ENCODE measurements at regions not wholly inside any gene's neighbourhood (a gene's known extent, or its start where the extent isn't known, plus 50 kb on each side); places are given as distances from the start of the nearest gene placed in this dataset.

GRCh38 chr18:77993188-77993981 is 743.7 kb downstream of the GALR1 start:
- H3F3A ChIP-seq (ENCODE audit: control insufficient read depth, insufficient read depth) = no peaks in the 10 kb centered on the region
- H3K36me3 ChIP-seq (ENCODE audit: control insufficient read depth, low read length) = no peaks in the 10 kb centered on the region
- no peak overlapping the region for H3K4me3 ChIP-seq (ENCODE audit: low read length)
- no peaks in the 10 kb centered on the region for H3K79me2 ChIP-seq (ENCODE audit: control insufficient read depth, low read length)
- no peak overlapping the region for H3K4me2 ChIP-seq (ENCODE audit: low read length)
- 0 out of 2 replicates have a peak, but pooled peaks cover 3% of the 10 kb centered on the region for H3K9me3 ChIP-seq (ENCODE audit: control insufficient read depth, insufficient read depth, low read length)
- no peak overlapping the region for H3K27ac ChIP-seq (ENCODE audit: low read depth, low read length)
- no peaks in the 10 kb centered on the region for H4K20me1 ChIP-seq (ENCODE audit: control insufficient read depth, insufficient read depth, low read depth, low read length)
- no peaks in the 10 kb centered on the region for H3K9me2 ChIP-seq (replicated peaks; ENCODE audit: control insufficient read depth, low read length)
- TF ChIP-seq EZH2phosphoT487 (IDR thresholded peaks at IDR 0.05; ENCODE audit: borderline replicate concordance, low read length) (no peak), CTCF (IDR thresholded peaks at IDR 0.05; ENCODE audit: low read depth, low read length, poor library complexity, severe bottlenecking) (no peak)
- no peaks in the 10 kb centered on the region for H3K4me1 ChIP-seq (ENCODE audit: control insufficient read depth, low read length)
- no peaks in the 10 kb centered on the region for H3K27me3 ChIP-seq (ENCODE audit: control insufficient read depth, low read length)

- H4K20me1 ChIP-seq (ENCODE audit: control insufficient read depth, insufficient read depth, low read depth, low read length) = no peaks in the 10 kb centered on the region
- H3K9me3 ChIP-seq (ENCODE audit: control insufficient read depth, insufficient read depth, low read length) = 0 out of 2 replicates have a peak, but pooled peaks cover 3% of the 10 kb centered on the region
- H3K4me2 ChIP-seq (ENCODE audit: low read length) = no peak overlapping the region
- no peaks in the 10 kb centered on the region for H3F3A ChIP-seq (ENCODE audit: control insufficient read depth, insufficient read depth)
- no peaks in the 10 kb centered on the region for H3K4me1 ChIP-seq (ENCODE audit: control insufficient read depth, low read length)
- no peaks in the 10 kb centered on the region for H3K9me2 ChIP-seq (replicated peaks; ENCODE audit: control insufficient read depth, low read length)
- H3K36me3 ChIP-seq (ENCODE audit: control insufficient read depth, low read length) = no peaks in the 10 kb centered on the region
- no peak for TF ChIP-seq CTCF (IDR thresholded peaks at IDR 0.05; ENCODE audit: low read depth, low read length, poor library complexity, severe bottlenecking)
- TF ChIP-seq EZH2phosphoT487 (IDR thresholded peaks at IDR 0.05; ENCODE audit: borderline replicate concordance, low read length) = no peak
- no peak overlapping the region for H3K27ac ChIP-seq (ENCODE audit: low read depth, low read length)
- H3K27me3 ChIP-seq (ENCODE audit: control insufficient read depth, low read length) = no peaks in the 10 kb centered on the region
- H3K4me3 ChIP-seq (ENCODE audit: low read length) = no peak overlapping the region
- no peaks in the 10 kb centered on the region for H3K79me2 ChIP-seq (ENCODE audit: control insufficient read depth, low read length)
Observed at GRCh38 chr18:77995593-77995992, 745.9 kb downstream of the GALR1 start.

- Histone ChIP-seq H3F3A (ENCODE audit: control insufficient read depth, insufficient read depth) (no peaks in the 10 kb centered on the region), H3K27ac (ENCODE audit: low read depth, low read length) (no peak overlapping the region), H3K36me3 (ENCODE audit: control insufficient read depth, low read length) (no peaks in the 10 kb centered on the region), H3K4me1 (ENCODE audit: control insufficient read depth, low read length) (no peaks in the 10 kb centered on the region), H3K27me3 (ENCODE audit: control insufficient read depth, low read length) (no peaks in the 10 kb centered on the region), H4K20me1 (ENCODE audit: control insufficient read depth, insufficient read depth, low read depth, low read length) (no peaks in the 10 kb centered on the region), H3K9me2 (replicated peaks; ENCODE audit: control insufficient read depth, low read length) (no peaks in the 10 kb centered on the region), H3K4me2 (ENCODE audit: low read length) (no peak overlapping the region), H3K9me3 (ENCODE audit: control insufficient read depth, insufficient read depth, low read length) (0 out of 2 replicates have a peak, but pooled peaks cover 3% of the 10 kb centered on the region), H3K4me3 (ENCODE audit: low read length) (no peak overlapping the region), H3K79me2 (ENCODE audit: control insufficient read depth, low read length) (no peaks in the 10 kb centered on the region)
- no peak for TF ChIP-seq CTCF (IDR thresholded peaks at IDR 0.05; ENCODE audit: low read depth, low read length, poor library complexity, severe bottlenecking)
- TF ChIP-seq EZH2phosphoT487 (IDR thresholded peaks at IDR 0.05; ENCODE audit: borderline replicate concordance, low read length) = no peak
Observed at GRCh38 chr18:77996737-77997136, 747.1 kb downstream of the GALR1 start.
